ENCODE measurements at regions not wholly inside any gene's neighbourhood (a gene's known extent, or its start where the extent isn't known, plus 50 kb on each side); places are given as distances from the start of the nearest gene placed in this dataset.

DNA sequence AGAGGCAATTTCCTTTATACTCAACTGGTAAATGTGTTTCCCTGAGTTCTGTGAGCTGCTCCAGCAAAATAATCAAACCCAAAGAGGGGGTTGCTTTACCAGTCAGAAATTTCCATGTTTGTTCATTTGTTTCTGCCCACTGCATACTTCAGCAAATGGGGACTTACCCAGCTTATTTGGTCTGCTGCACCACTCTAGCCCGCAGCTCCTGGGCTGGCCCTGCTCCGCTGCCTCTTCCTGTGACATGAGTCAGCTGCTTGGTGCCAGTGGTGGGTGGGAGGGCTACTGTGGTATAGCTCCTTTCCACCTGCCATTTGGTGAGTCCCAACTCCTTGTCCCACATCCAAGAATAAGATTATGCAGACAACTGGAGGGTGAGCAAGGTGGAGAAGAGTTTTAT lies 644.2 kb downstream of the MCTP2 start:
- no peak overlapping the region for H2AFZ ChIP-seq (ENCODE audit: low read length)
- no peak overlapping the region for H3K27ac ChIP-seq (ENCODE audit: insufficient read depth, low read length)
- no peaks in the 10 kb centered on the region for H3K79me2 ChIP-seq (ENCODE audit: control insufficient read depth, insufficient read depth, low read length)
- TF ChIP-seq EZH2 (IDR thresholded peaks at IDR 0.05; ENCODE audit: low read length, missing control alignments): no peak
- no peak for TF ChIP-seq CTCF (conservative IDR thresholded peaks at IDR 0.05 in 1 of 2, IDR thresholded peaks at IDR 0.05 in 1 of 2; ENCODE audit: low read depth in 1 of 2, low read length in 2 of 2)
- no peaks in the 10 kb centered on the region for H3K4me1 ChIP-seq (ENCODE audit: control insufficient read depth, extremely low read depth, insufficient read depth, low read length)
- no peak overlapping the region for H3K4me3 ChIP-seq (replicated peaks in 1 of 4; ENCODE audit: control extremely low read depth in 1 of 4, insufficient read depth in 1 of 4, low read depth in 3 of 4, low read length in 4 of 4)
- no peaks in the 10 kb centered on the region for H3K27me3 ChIP-seq (ENCODE audit: control insufficient read depth, insufficient read depth, low read length)
- H3K9me3 ChIP-seq (ENCODE audit: control insufficient read depth, insufficient read depth, low read depth, low read length): no peaks in the 10 kb centered on the region
- no peak for DNase-seq (ENCODE audit: low read depth in 2 of 2)
- H3K4me2 ChIP-seq (ENCODE audit: extremely low read depth, insufficient read depth, low read length): no peak overlapping the region
- H3K36me3 ChIP-seq (ENCODE audit: control insufficient read depth, insufficient read depth, low read length): no peaks in the 10 kb centered on the region
- H4K20me1 ChIP-seq (ENCODE audit: control insufficient read depth, extremely low read depth, insufficient read depth, low read length): no peaks in the 10 kb centered on the region
- no peak overlapping the region for H3K9ac ChIP-seq (ENCODE audit: insufficient read depth, low read length)

- no peak overlapping the region for H3K27ac ChIP-seq (ENCODE audit: insufficient read depth, low read length)
- no peak overlapping the region for H3K4me2 ChIP-seq (ENCODE audit: extremely low read depth, insufficient read depth, low read length)
- no peak overlapping the region for H3K9ac ChIP-seq (ENCODE audit: insufficient read depth, low read length)
- H4K20me1 ChIP-seq (ENCODE audit: control insufficient read depth, extremely low read depth, insufficient read depth, low read length): no peaks in the 10 kb centered on the region
- no peak for DNase-seq (ENCODE audit: low read depth in 2 of 2)
- no peaks in the 10 kb centered on the region for H3K27me3 ChIP-seq (ENCODE audit: control insufficient read depth, insufficient read depth, low read length)
- no peaks in the 10 kb centered on the region for H3K9me3 ChIP-seq (ENCODE audit: control insufficient read depth, insufficient read depth, low read depth, low read length)
- H3K79me2 ChIP-seq (ENCODE audit: control insufficient read depth, insufficient read depth, low read length): no peaks in the 10 kb centered on the region
- H3K36me3 ChIP-seq (ENCODE audit: control insufficient read depth, insufficient read depth, low read length): no peaks in the 10 kb centered on the region
- TF ChIP-seq CTCF (conservative IDR thresholded peaks at IDR 0.05 in 1 of 2, IDR thresholded peaks at IDR 0.05 in 1 of 2; ENCODE audit: low read depth in 1 of 2, low read length in 2 of 2) (no peak), EZH2 (IDR thresholded peaks at IDR 0.05; ENCODE audit: low read length, missing control alignments) (no peak)
- H3K4me1 ChIP-seq (ENCODE audit: control insufficient read depth, extremely low read depth, insufficient read depth, low read length): no peaks in the 10 kb centered on the region
- H3K4me3 ChIP-seq (replicated peaks in 1 of 4; ENCODE audit: control extremely low read depth in 1 of 4, insufficient read depth in 1 of 4, low read depth in 3 of 4, low read length in 4 of 4): no peak overlapping the region
- H2AFZ ChIP-seq (ENCODE audit: low read length): no peak overlapping the region
Measured at GRCh38 chr15:94877833-94878232, 646.5 kb downstream of the MCTP2 start.

DNA sequence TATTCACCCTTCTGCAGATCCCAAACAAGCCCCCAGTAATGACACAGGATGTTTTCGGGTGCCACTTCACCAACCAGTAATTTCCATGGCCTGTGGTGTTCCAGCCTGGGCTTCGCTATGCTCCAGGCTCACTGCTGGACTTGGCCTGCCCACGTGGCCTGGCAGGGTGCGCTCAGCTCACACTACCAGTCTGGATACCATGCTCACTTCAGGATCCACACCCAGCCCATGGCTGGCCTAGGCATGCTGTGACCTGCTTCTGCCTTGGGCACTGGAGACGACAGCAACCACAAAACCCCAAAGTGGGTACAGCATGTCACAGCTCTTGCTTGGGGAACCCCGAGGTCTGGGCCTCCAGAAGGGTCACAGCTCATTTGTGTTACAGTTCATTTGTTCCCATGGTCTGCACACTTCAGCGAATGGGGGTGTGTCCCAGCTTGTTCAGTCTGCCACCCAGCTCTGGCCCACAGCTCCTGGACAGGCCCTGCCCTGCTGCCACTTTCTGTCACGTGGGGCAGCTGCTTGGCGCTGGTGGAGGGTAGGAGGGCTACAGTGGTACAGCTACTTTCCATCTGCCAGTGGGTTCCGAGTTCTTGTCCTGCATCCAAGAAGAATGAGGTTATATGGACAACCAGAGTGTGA lies 650.8 kb downstream of the MCTP2 start:
- no peak overlapping the region for H3K4me2 ChIP-seq (ENCODE audit: extremely low read depth, insufficient read depth, low read length)
- no peak overlapping the region for H3K27ac ChIP-seq (ENCODE audit: insufficient read depth, low read length)
- no peaks in the 10 kb centered on the region for H3K9me3 ChIP-seq (ENCODE audit: control insufficient read depth, insufficient read depth, low read depth, low read length)
- TF ChIP-seq EZH2 (IDR thresholded peaks at IDR 0.05; ENCODE audit: low read length, missing control alignments) (no peak), CTCF (conservative IDR thresholded peaks at IDR 0.05 in 1 of 2, IDR thresholded peaks at IDR 0.05 in 1 of 2; ENCODE audit: low read depth in 1 of 2, low read length in 2 of 2) (no peak)
- H3K27me3 ChIP-seq (ENCODE audit: control insufficient read depth, insufficient read depth, low read length): no peaks in the 10 kb centered on the region
- H3K36me3 ChIP-seq (ENCODE audit: control insufficient read depth, insufficient read depth, low read length): no peaks in the 10 kb centered on the region
- no peak overlapping the region for H3K4me3 ChIP-seq (replicated peaks in 1 of 4; ENCODE audit: control extremely low read depth in 1 of 4, insufficient read depth in 1 of 4, low read depth in 3 of 4, low read length in 4 of 4)
- no peaks in the 10 kb centered on the region for H4K20me1 ChIP-seq (ENCODE audit: control insufficient read depth, extremely low read depth, insufficient read depth, low read length)
- no peak for DNase-seq (ENCODE audit: low read depth in 2 of 2)
- no peaks in the 10 kb centered on the region for H3K4me1 ChIP-seq (ENCODE audit: control insufficient read depth, extremely low read depth, insufficient read depth, low read length)
- H3K79me2 ChIP-seq (ENCODE audit: control insufficient read depth, insufficient read depth, low read length): no peaks in the 10 kb centered on the region
- H3K9ac ChIP-seq (ENCODE audit: insufficient read depth, low read length): no peak overlapping the region
- H2AFZ ChIP-seq (ENCODE audit: low read length): no peak overlapping the region

All from fibroblast of lung (primary cell).